GM12878 (cell line): ENCODE measurements at regions not wholly inside any gene's neighbourhood (a gene's known extent, or its start where the extent isn't known, plus 50 kb on each side); places are given as distances from the start of the nearest gene placed in this dataset.

ENCODE experiments used
- ATAC-seq: fragments of 200-7000 bp; cut with Tn5 transposase; 3 replicates; pipeline ENCODE4 v1.9.1; 2020; ENCODE audit warnings: mild to moderate bottlenecking, moderate library complexity
- BruUV-seq: library from RNA; stranded (reverse); fragments of 400-500 nt; replicated peaks from 2 replicates; lab custom pipeline; 2021; lab: Mats Ljungman, UMichigan
- CTCF ChIA-PET: fragments of 300-600 bp; sonication (Branson Sonifier 250); formaldehyde crosslinking; extraction: SDS; loops from one replicate; lab custom pipeline; 2021; ENCODE audit warnings: inconsistent platforms; lab: Yijun Ruan, JAX
- POLR2A ChIA-PET: fragments of 350-600 bp; formaldehyde crosslinking; extraction: SDS; loops from one replicate; lab custom pipeline; 2021; ENCODE audit warnings: inconsistent platforms; lab: Charles Lee
- RAD21 ChIA-PET: fragments of 300-600 bp; sonication (Branson Sonifier 250); formaldehyde crosslinking; loops from one replicate; lab custom pipeline; 2023; ENCODE audit warnings: antibody characterized with exemption; ENCODE audit not compliant: unreplicated experiment; lab: Charles Lee
- SMC1A ChIA-PET: fragments of 300-600 bp; sonication (Branson Sonifier 250); formaldehyde crosslinking; loops from one replicate; lab custom pipeline; 2023; ENCODE audit not compliant: unreplicated experiment, uncharacterized antibody; lab: Charles Lee
- DNase-seq: peaks from one replicate; pipeline ENCODE4 v3.0.0-alpha.2; 2011; ENCODE audit warnings: low read depth, low spot score
- FAIRE-seq: peaks from 3 replicates; lab custom pipeline; 2011; peaks lifted over from hg19 to GRCh38; lab: Jason Lieb, UNC
- H2AFZ ChIP-seq: 2 replicates; pipeline ENCODE4 v1.6.0; 2011; ENCODE audit warnings: low read depth, low read length, control low read depth; ENCODE audit not compliant: control insufficient read depth
- H3K27ac ChIP-seq: 2 replicates; pipeline ENCODE4 v1.5.1; 2011; ENCODE audit warnings: control low read depth; ENCODE audit not compliant: control insufficient read depth, insufficient read depth
- H3K27me3 ChIP-seq, 2 experiments: replicated peaks in 1 of 2; 2 replicates each; pipeline versions ENCODE4 v1.6.0 to v1.6.1; 2011; ENCODE audit warnings: low read length in 1 of 2; ENCODE audit not compliant: control insufficient read depth in 2 of 2, insufficient read depth in 2 of 2
- H3K36me3 ChIP-seq, 2 experiments: 2 replicates each; pipeline ENCODE4 v1.5.1; 2011; ENCODE audit warnings: low read length in 1 of 2; ENCODE audit not compliant: control insufficient read depth in 2 of 2, insufficient read depth in 2 of 2
- H3K4me1 ChIP-seq: 2 replicates; pipeline ENCODE4 v1.6.1; 2011; ENCODE audit warnings: mild to moderate bottlenecking, low read length, moderate library complexity, mixed read lengths; ENCODE audit not compliant: control insufficient read depth, insufficient read depth
- H3K4me2 ChIP-seq: 2 replicates; pipeline ENCODE4 v1.6.0; 2011; ENCODE audit warnings: control low read depth; ENCODE audit not compliant: control insufficient read depth, insufficient read depth
- H3K4me3 ChIP-seq: fragments of 200-600 bp; sonication (generic); 2 replicates; pipeline ENCODE4 v1.5.1; 2016
- H3K79me2 ChIP-seq: 2 replicates; pipeline ENCODE4 v1.6.0; 2011; ENCODE audit warnings: low read length; ENCODE audit not compliant: control insufficient read depth, insufficient read depth
- H3K9ac ChIP-seq: 2 replicates; pipeline ENCODE4 v1.8.0; 2011; ENCODE audit warnings: low read length, control low read depth, mixed read lengths; ENCODE audit not compliant: control insufficient read depth, insufficient read depth
- H3K9me3 ChIP-seq: replicated peaks from 3 replicates; pipeline ENCODE4 v1.5.1; 2011; ENCODE audit warnings: mild to moderate bottlenecking, low read length; ENCODE audit not compliant: control insufficient read depth, insufficient read depth
- H4K20me1 ChIP-seq: 2 replicates; pipeline ENCODE4 v1.6.0; 2011; ENCODE audit not compliant: control insufficient read depth, insufficient read depth
- FOXK2 ChIP-seq: fragments of 450-650 bp; IDR thresholded peaks from 2 replicates; pipeline ENCODE4 v1.6.1; 2017; ENCODE audit warnings: mild to moderate bottlenecking, moderate library complexity
- IRF4 ChIP-seq: IDR thresholded peaks from 2 replicates; pipeline ENCODE4 v1.6.1; 2011; ENCODE audit warnings: low read depth, low read length
- RAD51 ChIP-seq: fragments of 450-650 bp; IDR thresholded peaks from 2 replicates; pipeline ENCODE4 v1.6.1; 2016; ENCODE audit warnings: moderate library complexity, mild to moderate bottlenecking, inconsistent platforms
- WGBS: methylation state at CpG from one replicate; pipeline ENCODE4 v1.1.6; 2016; ENCODE audit warnings: low lambda C conversion rate; ENCODE audit not compliant: insufficient replicate concordance, insufficient coverage; ENCODE audit errors: missing lambda C conversion rate; 5-methylcytosine and 5-hydroxymethylcytosine counted together
- in situ Hi-C: fragments of 300-500 bp; cut with MboI; formaldehyde crosslinking; loops from 9 replicates; pipeline ENCODE4 v1.14.3; 2018; ENCODE audit warnings: mixed read lengths
- intact Hi-C: fragments of 100-400 bp; cut with micrococcal nuclease; formaldehyde crosslinking; loops from one replicate; pipeline ENCODE4 v1.14.2; 2022; ENCODE audit not compliant: unreplicated experiment
- TF ChIP-seq, protein P1 (sequence below): fragments of 150-350 bp; IDR thresholded peaks from 2 replicates; pipeline ENCODE4 v1.6.1; 2014; ENCODE audit warnings: mild to moderate bottlenecking, low read depth, low read length
- TF ChIP-seq, protein P2 (sequence below): IDR thresholded peaks from 2 replicates; pipeline ENCODE4 v1.6.1; 2012; ENCODE audit warnings: improper control_type of control experiment, low read depth, low read length; ENCODE audit not compliant: insufficient replicate concordance

DNA sequence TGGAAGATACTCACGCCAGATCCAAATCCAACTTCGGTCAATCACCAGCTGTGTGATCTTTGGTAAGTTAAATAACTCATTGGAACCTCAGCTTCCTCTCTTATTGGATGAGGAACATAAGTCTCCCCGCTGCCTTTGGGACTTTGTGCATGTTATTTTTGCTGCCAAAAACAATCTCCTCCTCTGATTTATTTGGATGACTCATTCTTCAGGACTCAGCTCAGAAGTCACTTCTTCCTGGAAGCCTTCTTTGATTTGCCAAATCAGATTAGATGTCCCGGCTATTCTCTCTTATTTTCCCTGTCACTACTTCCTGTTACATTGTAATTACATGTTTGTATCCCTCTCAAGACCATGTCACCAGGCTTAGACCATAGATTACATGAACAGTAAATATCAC lies 138.0 kb upstream of the BOD1L1 start:
- ChIA-PET RAD21 (no interaction called here), SMC1A (no interaction called here), POLR2A (no interaction called here), CTCF (no interaction called here)
- WGBS = 26% methylated on average over 4 of the region's 4 CpGs
- FAIRE-seq (no peak), DNase-seq (no peak), ATAC-seq (no peak)
- Histone ChIP-seq H4K20me1 (no peaks in the 10 kb centered on the region), H3K4me3 (no peak overlapping the region), H3K36me3 (no peaks in the 10 kb centered on the region), H3K9me3 (no peaks in the 10 kb centered on the region), H2AFZ (no peak overlapping the region), H3K79me2 (no peaks in the 10 kb centered on the region), H3K27me3 (no peaks in the 10 kb centered on the region), H3K9ac (no peak overlapping the region), H3K27ac (no peak overlapping the region), H3K4me2 (no peak overlapping the region), H3K4me1 (no peaks in the 10 kb centered on the region)
- intact Hi-C loops (no loop called here), in situ Hi-C loops (no loop called here)
- BruUV-seq = no TSS peak
- TF ChIP-seq IRF4 = no peak
- TF ChIP-seq RAD51 = no peak
- TF ChIP-seq, protein P1, sequence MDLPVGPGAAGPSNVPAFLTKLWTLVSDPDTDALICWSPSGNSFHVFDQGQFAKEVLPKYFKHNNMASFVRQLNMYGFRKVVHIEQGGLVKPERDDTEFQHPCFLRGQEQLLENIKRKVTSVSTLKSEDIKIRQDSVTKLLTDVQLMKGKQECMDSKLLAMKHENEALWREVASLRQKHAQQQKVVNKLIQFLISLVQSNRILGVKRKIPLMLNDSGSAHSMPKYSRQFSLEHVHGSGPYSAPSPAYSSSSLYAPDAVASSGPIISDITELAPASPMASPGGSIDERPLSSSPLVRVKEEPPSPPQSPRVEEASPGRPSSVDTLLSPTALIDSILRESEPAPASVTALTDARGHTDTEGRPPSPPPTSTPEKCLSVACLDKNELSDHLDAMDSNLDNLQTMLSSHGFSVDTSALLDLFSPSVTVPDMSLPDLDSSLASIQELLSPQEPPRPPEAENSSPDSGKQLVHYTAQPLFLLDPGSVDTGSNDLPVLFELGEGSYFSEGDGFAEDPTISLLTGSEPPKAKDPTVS = no peak
- TF ChIP-seq FOXK2 = no peak
- TF ChIP-seq, protein P2, sequence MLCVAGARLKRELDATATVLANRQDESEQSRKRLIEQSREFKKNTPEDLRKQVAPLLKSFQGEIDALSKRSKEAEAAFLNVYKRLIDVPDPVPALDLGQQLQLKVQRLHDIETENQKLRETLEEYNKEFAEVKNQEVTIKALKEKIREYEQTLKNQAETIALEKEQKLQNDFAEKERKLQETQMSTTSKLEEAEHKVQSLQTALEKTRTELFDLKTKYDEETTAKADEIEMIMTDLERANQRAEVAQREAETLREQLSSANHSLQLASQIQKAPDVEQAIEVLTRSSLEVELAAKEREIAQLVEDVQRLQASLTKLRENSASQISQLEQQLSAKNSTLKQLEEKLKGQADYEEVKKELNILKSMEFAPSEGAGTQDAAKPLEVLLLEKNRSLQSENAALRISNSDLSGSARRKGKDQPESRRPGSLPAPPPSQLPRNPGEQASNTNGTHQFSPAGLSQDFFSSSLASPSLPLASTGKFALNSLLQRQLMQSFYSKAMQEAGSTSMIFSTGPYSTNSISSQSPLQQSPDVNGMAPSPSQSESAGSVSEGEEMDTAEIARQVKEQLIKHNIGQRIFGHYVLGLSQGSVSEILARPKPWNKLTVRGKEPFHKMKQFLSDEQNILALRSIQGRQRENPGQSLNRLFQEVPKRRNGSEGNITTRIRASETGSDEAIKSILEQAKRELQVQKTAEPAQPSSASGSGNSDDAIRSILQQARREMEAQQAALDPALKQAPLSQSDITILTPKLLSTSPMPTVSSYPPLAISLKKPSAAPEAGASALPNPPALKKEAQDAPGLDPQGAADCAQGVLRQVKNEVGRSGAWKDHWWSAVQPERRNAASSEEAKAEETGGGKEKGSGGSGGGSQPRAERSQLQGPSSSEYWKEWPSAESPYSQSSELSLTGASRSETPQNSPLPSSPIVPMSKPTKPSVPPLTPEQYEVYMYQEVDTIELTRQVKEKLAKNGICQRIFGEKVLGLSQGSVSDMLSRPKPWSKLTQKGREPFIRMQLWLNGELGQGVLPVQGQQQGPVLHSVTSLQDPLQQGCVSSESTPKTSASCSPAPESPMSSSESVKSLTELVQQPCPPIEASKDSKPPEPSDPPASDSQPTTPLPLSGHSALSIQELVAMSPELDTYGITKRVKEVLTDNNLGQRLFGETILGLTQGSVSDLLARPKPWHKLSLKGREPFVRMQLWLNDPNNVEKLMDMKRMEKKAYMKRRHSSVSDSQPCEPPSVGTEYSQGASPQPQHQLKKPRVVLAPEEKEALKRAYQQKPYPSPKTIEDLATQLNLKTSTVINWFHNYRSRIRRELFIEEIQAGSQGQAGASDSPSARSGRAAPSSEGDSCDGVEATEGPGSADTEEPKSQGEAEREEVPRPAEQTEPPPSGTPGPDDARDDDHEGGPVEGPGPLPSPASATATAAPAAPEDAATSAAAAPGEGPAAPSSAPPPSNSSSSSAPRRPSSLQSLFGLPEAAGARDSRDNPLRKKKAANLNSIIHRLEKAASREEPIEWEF = no peak
